NCI-H1048 (cell line): ENCODE measurements at regions not wholly inside any gene's neighbourhood (a gene's known extent, or its start where the extent isn't known, plus 50 kb on each side); places are given as distances from the start of the nearest gene placed in this dataset.
"Not testable (repeated sequence)": the region's sequence is repeated elsewhere in the genome, so short reads cannot be mapped to it uniquely, and the experiment has no call there.

ENCODE experiments used
- DNase-seq: peaks from one replicate; lab custom pipeline; 2025; lab: John Stamatoyannopoulos, UW

DNA sequence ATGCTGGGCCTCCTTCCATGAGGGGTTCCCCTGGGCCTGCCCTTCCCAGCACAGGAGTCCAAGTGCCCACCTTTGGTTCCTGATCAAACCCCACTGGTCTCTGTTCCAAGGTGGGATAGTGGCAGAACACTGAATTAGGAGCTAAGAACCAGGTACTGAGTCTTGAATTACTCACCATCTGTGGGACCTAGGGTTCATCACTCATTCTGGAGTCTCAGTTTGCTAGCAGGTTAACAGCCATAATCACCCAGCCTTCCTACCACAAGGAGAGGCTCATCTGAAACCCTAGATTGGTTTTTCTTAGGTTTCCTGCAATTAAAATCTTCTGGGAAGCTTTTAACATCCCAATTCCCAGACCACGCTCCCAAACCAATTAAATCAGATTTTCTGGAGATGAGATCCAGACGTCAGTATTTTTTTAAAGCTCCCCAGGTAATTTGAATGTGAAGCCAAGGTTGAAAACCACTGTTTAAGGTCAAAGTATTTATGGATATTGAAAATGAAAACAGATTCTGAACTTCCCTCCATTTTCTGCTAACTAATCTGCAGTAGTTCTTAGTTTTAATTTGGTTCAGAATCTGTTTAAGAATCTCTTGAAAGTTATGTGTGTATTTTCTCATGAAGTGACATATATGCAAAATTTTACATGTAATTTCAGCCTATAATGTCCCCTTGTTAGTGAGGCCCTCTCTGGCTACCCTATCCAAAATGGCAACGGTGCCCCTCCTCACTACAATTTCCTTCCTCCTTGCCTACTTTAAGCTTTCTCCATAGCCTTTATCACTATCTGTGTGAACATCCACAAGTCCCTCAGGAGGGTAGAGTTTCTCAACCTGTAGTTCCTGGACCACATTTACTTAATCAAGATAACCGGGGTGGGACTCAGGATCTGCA is 166.5 kb upstream of the CXCR4 start:
- DNase-seq = no peak

DNA sequence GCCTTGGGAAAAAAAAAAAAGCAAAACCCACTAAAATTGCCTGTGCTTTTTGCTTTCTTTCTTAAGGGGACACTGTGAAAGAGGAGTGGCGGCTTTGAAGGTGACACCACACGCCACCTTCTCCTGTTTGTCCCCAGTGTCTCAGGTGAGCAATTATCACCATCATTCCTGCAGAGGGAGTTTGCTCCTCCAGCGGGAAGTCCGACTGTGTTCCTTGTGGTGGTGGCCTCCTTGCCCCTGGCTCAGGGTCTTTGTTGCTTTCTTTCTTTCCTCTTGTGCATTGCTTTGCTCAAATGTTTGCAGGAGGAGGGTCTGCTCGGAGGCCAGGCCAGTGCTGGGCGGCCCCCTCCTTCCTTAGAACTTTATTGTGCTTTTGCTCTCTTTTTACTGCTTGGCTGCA is 164.3 kb upstream of the CXCR4 start:
- no peak for DNase-seq

DNA sequence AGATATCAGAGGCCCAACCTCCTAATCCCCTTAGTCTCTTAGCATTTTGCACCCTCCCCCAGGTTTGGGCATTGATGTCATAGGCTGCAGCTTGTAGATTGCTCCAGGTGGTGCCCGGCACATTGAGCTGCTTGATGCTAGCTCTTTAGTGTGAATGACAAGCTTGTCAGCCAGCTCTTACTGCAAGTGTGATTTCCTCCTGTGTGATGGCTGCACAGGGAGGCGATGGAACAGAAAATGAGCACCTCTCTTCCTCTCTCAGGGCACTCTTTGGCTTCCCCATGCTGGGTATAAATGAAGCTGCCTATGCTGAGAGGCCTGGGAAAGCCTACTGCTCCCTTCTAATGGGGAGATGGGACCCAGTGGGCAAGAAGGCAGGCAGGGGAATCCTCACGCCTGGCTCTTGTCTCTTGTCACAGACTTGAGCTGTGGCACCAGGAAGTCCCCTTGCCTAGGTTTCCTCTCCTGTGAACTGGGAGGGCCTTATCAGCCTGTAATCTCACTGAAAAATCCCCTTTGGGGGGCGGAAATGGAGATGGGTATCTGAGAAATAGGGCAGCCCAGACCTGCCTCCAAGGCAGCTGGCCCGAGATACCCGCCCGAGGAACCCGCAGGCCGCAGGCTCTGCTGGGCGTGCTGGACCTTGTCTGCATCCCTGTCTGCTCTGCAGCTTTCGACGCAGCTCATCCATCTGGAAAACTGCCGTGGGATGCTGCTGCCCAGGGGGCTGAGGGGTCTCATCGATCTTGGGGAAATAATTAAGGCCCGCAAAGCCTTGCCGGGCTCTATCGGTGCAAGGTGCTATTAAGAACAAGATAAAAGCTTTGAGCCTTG is 163.5 kb upstream of the CXCR4 start:
- DNase-seq = no peak

DNA sequence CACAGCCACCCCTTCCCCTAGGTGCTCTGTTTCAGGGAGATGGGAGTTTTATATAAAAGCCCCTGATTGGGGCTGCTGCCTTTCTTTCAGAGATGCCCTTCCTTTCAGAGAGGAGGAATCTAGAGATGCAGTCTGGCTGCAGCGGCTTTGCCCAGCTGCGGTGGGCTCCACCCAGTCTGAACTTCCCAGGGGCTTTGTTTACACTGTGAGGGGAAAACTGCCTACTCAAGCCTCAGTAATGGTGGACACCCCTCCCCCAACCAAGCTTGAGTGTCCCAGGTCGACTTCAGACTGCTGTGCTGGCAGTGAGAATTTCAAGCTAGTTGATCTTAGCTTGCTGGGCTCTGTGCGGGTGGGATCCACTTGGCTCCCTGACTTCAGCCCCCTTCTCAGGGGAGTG is 148.4 kb upstream of the CXCR4 start:
- not testable (repeated sequence) for DNase-seq

DNA sequence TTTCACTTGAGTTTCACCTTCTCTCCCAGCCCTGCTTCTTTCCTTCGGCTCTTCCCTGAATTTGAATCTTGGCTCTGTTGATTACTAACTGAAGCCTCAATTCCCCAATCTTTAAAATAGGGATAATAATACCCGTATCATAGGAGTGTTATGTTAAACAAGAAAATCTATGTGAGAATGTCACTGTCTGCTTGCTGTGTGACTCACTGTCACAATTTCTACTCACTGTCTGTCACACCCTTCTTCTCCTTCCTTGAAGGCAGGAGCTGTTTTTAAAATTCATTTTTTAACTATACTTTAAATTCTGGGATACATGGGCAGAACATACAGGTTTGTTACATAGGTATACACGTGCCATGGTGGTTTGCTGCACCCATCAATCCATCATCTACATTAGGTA is 141.6 kb upstream of the CXCR4 start:
- no peak for DNase-seq

DNA sequence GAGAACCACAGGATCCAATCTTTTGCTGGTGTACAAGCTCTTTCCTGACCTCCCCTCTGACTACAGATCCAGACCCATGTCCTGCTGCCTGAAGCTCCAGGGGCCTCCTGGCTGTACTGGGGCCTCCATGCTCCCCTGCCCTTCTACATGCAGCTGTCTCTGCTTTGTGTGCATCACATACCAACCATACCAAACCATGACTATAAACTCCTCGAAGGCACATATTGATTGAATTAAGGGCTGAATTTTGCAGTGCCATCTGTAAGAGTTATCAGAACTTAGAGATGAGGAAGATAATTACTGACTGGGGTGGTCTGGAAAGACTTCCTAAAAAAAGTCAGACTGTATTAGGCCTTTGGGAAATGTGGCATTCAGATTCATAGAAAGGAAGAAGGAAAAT is 139.9 kb upstream of the CXCR4 start:
- no peak for DNase-seq

DNA sequence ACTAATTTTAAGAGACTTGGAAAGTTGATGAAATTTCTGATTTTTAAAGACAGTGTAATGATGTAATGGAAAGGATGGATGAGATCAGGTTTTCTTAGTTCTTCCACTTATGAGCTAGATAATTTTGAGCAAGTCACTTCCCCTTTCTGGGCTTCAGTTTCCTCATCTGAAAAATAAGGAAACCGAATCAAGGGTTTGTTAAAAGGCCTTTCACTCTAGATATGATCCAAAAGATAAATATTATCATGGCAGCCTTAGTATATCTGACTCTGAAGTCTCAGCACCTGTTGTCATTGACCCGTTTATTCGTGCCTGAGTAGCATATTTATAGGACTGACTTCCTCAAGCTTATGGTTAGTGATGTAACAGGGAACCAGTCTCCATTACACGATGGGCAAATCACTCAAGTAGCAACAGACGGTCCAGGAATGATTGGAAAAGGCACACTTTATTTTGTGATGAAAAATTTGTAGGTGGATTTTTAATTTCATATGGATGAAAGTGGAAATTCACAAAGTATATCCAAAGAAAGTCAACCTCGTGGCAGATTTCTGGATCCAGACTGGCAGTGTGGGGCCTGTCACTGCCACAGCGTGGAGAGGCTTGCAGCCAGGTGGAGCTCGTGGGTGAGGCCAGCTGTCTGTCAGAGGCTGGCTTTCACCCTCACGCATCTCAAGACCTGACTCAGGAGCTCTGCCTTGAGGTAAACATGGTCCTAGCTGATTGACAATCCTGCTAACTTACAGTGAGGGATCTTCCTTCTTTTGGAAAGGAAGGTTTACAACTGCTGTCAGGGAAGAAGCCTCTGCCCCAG is 137.9 kb upstream of the CXCR4 start:
- DNase-seq = no peak

DNA sequence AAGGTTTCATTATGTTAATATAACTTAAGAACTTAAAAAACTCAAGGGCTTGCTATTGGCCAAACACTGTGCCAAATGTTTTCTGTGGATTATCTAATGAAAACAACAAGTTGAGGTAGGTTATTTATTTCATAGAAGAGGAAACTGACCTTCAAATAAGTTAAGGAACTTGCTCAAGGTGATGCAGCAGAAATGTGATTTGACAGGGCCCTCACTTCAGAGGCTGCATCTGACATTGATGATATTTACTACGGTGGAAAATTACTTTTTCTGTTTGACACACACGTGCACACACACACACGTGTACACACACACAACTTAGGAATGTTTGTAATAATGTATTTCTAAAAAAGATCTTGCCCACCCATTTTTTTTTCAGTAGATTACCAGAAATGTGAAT is 137.2 kb upstream of the CXCR4 start:
- DNase-seq = no peak

DNA sequence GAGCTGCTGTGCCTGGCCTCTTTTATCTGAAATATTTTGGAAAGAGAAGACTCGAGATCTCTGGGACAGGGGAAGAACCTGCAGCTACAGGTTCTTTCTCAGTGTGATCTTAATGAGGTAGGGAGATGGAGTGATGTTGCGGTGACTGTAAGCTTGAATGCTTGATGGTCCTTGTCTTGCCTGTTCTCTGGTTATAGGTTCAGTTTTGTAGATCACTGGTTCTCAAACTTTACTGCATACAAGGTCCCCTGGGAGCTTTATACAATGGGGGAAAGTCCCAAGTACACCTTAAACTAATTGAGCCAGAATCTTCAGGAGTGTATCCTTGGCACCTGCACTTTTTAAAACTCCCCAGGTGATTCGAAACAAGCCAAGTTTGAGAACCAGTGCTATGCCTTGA is 136.7 kb upstream of the CXCR4 start:
- no peak for DNase-seq

DNA sequence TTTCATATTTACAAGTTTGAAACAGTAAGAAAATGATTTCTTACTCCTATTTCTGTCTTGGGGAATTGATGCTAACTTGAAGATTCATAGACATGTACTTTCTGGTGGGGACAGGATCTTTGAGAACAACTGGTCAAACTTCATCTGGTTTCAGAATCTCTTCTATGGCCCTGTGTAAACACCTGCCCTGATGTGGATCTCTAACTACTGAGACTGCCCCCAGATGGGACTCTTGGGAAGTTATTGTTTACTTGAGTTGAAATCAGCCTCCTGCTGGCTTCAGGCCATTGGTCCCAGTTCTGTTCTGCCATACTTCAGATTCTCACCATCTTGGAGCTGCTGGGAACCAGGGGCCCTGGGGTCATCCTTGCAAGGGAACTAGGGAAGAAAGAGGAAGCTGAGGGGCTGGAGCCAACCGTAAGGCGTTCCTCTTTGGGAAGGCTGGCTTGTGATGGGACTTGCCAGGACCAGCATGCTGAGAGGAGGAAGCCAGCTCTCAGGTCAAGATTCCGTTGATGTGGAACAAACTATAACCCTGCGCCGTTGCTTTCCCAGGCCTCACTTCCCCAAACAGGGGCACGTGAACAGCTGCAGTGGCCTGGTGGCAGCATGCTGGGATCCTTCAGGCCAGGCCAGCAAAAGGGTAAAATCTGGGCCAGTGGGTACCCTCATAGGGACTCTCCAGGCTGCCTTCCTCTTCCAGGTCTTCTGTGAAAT is 135.5 kb upstream of the CXCR4 start:
- no peak for DNase-seq

DNA sequence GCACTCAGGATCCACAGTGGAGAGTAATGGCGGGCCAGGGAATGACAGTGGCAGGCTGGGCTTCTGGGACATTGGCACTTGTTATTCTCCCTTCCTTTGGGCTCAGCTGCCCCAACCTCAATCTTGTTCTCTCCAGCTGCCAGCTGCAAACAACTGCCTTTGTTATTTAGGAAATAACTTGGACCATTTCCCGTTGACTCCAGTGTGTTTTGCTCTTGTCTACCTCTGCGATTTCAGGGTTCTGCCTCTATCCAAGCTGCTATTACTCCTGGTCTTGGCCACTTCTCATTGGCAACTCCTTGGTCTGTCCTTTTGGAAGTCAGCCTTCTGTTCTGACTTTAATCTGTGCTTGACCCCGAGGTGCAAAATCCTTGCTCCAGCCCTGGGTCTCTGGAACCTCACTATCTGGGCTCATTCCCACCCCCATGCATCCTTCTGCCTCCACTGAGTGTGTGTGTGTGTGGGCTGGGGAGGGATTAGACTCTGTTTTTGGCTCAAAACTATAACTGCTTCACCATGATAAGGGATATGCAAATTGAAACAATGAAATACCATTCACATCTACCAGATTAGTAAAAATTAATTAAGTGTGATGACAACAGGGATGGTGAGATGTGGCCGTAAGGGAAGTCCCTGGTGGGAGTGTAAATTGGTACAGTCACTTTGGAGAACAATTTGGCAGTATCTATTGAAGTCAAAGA is 134.1 kb upstream of the CXCR4 start:
- DNase-seq = no peak

DNA sequence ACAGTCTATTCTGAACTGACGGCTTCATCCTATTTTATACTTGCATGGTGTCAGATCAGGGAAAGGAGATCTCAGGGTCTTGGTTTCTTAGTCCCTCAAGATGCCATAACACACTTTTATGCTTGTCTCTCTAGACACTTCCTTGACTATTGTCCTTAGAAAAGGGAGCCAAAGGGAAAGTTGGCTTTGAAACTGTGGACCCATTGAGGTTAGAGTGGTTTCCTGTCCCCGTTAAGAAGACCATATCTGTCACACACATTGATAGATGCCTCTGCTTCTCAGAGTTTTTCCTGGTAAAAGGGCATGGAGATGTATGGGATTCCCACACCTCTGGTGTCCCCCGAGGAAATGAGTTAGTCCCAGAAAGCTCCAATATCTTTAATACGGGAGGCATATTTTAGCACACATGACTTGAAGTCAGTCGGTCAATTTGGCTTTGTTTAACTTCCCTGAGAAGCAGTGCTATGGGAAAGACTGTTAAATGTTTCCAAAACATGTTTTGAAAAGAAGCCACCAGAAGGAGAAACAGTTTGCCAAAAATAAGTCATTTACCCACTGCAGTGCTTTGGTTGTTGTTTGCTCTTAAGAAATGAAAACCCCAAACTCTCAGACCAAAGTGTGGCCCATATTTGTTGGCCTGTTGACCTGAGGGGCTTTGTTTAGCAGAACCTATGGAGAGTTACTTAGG is 133.4 kb upstream of the CXCR4 start:
- DNase-seq = no peak

DNA sequence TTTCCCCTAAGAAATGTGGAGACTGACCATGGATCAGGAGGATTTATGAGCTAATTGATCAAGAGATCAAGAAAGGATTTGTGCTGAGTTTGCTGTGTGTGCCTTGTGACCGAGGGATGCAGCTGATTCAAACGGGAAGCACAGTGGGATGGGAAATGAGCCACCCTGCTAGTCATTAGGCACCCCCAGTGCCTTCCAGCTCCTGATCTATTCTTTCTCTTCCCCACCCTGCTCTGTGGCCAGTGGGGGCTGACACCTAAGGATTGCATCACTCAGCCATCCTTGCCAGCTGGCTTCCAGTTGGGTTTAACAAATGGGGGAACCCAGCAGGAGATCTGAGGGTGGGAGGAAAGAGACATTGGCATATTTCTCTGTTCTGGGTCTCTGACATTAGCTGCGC is 132.2 kb upstream of the CXCR4 start:
- no peak for DNase-seq

DNA sequence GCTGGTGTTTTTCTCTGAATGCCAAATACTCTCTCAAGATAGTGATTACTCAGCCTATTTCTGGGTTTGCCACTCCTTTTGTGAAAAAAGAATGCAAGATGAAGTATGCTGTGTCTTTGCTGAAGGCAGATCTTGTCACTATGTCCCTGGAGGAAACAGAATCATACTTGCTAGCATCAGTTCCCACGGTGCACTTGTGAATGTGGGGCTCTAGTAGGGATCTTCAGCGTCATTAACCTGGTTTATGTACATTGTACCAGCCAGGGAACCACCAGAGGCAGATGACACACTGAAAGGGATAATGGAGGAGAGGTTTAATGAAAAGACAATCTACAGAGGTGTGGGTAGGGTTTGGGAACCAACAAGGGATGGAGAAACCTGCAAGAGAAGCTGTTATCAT is 131.0 kb upstream of the CXCR4 start:
- no peak for DNase-seq

DNA sequence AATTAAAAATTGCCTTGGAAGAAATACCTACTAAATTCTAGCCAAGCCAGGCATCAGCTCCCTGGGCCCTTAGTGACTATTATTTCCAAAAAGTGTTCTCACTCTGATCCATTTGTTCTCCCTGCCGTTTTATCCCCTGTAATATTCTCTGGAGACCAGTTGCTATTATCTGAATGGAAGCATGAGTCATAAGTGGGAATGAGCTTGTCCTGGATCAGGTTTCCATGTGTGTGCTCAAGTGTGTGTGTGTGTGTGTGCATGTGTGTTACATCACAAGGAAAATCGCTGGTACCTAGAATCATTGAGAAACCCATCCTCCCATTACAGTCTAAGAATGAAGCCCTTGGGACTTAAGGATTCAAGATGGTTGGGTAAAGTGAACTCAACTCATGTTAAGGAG is 130.3 kb upstream of the CXCR4 start:
- DNase-seq = no peak

DNA sequence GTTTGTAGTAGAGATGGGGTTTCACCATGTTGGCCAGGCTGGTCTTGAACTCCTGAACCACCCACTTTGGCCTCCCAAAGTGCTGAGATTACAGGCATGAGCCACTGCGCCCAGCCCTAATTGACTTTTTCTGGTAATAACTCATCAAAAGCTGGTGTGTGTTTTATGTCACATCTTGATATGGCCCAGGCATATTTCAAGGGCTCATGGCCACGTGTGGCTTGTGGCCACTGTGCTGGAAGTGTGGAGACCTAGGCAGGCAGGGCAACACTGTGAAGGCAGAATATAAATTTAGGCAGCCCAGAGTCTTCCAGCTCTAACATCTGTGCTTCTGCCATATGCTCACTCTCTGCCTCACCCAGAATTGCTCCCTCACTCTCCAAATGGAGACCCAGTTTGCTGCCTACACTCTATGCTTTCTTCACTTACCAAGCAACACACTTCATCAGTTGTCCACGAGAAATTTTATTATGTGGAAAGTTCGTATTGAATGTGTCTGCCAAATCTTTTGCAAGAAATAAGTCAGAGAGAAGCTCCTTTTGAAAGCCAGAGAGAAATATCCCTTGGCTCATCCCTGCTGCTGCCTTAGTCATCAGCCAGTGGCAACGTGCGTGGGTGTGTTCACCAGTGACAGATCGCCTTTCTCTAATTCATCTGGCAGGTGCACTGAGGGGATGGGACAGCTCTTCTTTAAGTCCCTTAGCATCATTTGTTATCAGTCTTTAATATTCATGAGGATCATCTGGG is 129.4 kb upstream of the CXCR4 start:
- no peak for DNase-seq

DNA sequence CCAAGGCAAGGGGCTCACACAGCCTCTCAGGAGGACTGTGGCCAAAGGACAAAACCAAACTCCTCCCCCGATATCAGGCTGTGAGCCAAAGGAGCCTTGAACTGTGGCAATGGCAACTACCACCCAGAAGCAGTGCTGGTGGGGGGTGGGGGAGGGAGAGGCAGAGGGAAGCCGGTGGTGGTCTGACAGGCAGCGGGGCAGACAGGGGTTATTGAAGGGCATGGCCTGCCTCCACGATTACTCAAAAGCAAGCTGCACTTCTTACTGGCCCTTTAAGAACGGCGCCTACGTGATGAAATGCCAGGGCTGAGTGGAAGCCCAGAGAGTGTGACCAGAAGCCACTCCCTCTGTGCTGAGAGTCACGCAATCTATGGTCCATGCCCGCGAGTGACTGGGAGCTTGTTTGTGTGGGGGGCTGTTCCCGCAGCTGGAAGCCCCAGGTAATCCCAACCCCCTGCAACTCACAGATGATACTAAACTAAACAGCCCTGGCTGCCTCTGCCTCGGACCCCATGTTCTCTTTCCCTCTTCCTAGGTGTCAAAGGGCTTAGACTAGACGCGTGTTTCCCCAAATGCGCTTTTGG is 128.2 kb upstream of the CXCR4 start:
- no peak for DNase-seq

DNA sequence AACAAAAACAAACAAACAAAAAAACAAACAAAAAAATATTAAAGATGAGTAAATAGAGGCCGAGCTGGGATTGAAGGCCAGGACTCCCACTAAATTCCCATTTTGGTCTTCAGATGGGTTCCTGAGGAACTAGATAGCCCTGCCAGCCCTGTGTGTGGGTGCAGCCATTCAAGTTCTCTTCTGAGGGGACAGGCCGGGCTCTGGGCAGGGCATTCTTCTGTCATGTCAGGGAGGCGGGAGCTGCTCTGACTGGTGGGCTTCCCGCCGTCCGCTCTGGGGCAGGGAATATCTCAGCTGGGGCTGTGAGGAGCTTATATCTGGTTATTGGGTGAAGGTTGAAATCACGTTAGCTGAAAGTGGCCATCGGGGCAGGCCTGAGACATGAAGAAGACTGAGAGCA is 127.3 kb upstream of the CXCR4 start:
- no peak for DNase-seq

DNA sequence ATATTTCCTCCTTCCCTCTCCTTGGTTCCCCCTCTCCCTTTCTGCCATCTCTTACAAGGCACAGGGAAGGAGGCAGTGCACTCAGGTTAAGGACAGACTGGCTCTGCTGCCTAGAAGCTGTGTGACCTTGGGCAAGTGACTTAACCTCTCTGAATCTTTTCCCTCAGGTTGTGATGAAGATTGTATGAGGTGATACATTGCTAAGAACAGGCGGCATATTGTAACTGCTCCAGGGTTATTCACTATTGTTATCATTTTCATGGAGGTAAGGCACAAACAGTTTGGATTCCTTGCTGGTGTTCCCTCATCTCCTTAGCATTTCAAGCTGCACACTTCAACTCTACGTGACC is 126.6 kb upstream of the CXCR4 start:
- DNase-seq = no peak
